Left lung (tissue), 4 donors: ENCODE measurements at regions not wholly inside any gene's neighbourhood (a gene's known extent, or its start where the extent isn't known, plus 50 kb on each side); places are given as distances from the start of the nearest gene placed in this dataset.

Source experiments
- ATAC-seq: fragments of 200-7000 bp; cut with Tn5 transposase; one replicate; pipeline ENCODE4 v1.9.1; 2020; ENCODE audit warnings: moderate library complexity
- DNase-seq, 4 donors: peaks; one replicate each; pipeline ENCODE4 v3.0.0-alpha.2; 2013 to 2020
- H3K27ac ChIP-seq, 2 donors: fragments of 200-600 bp; sonication (generic) in 1 of 2; one replicate each; pipeline versions ENCODE4 v1.5.0 to v1.8.0; 2020 to 2021
- H3K27me3 ChIP-seq, 2 donors: fragments of 200-600 bp; sonication (generic) in 1 of 2; one replicate each; pipeline versions ENCODE4 v1.5.0 to v1.8.0; 2020 to 2021
- H3K36me3 ChIP-seq, 2 donors: fragments of 200-600 bp; sonication (generic) in 1 of 2; one replicate each; pipeline versions ENCODE4 v1.5.0 to v1.8.0; 2020 to 2021
- H3K4me1 ChIP-seq, 2 donors: fragments of 200-600 bp; one replicate each; pipeline ENCODE4 v1.8.0; 2021
- H3K4me3 ChIP-seq, 2 donors: fragments of 200-600 bp; sonication (generic) in 1 of 2; one replicate each; pipeline versions ENCODE4 v1.5.0 to v1.8.0; 2020 to 2021; ENCODE audit warnings: mild to moderate bottlenecking in 1 of 2
- H3K9me3 ChIP-seq, 2 donors: fragments of 200-600 bp; sonication (generic) in 1 of 2; one replicate each; pipeline versions ENCODE4 v1.5.0 to v1.8.0; 2020 to 2021
- intact Hi-C, 2 donors: fragments of 100-400 bp; cut with DNase I; formaldehyde crosslinking; loops; one replicate each; pipeline versions ENCODE4 v1.11.2 to v1.14.2; 2022
- TF ChIP-seq, protein P1 (sequence below), 2 donors: fragments of 200-600 bp; sonication (generic) in 1 of 2; IDR thresholded peaks; one replicate each; pipeline versions ENCODE4 v1.5.0 to v1.8.0; 2021; ENCODE audit warnings: antibody characterized with exemption in 2 of 2
- donor health status: DM: no; HTN: yes; CAD: no.
- donor health status: DM: no; HTN: no; CAD: no.

DNA sequence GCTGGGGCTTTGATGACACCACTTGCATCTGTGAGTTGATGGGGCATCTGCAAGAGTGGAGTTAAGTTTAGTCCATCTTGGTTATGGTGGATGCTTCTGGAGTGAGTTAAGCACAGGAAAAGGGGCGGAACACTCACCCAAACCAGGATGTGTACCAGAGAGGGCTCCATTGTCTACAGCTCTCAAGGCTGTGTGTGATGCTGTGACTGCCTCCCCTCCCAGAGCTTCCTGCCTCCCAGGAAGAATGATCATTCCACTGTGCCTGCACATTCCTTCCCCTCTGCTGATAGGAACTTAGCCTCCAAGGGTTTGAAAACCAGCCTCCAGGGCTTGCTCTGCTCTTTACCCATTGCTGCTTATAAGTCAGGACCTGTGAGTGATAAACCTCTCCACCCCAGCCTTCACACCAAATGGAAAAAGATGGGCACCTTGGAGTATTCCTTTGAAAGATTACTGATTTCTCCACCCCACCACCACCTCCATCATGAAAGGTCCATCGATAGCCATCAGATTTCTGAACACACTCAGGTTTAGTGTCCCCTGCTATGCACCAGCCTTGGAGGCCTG, 160.1 kb upstream of the SPRY4 start:
- H3K4me1 ChIP-seq: no peaks in the 10 kb centered on the region
- no peak overlapping the region for H3K27ac ChIP-seq
- intact Hi-C loops: no loop called here
- ATAC-seq (no peak), DNase-seq (no peak)
- no peak overlapping the region for H3K4me3 ChIP-seq
- no peaks in the 10 kb centered on the region for H3K36me3 ChIP-seq
- TF ChIP-seq, protein P1, sequence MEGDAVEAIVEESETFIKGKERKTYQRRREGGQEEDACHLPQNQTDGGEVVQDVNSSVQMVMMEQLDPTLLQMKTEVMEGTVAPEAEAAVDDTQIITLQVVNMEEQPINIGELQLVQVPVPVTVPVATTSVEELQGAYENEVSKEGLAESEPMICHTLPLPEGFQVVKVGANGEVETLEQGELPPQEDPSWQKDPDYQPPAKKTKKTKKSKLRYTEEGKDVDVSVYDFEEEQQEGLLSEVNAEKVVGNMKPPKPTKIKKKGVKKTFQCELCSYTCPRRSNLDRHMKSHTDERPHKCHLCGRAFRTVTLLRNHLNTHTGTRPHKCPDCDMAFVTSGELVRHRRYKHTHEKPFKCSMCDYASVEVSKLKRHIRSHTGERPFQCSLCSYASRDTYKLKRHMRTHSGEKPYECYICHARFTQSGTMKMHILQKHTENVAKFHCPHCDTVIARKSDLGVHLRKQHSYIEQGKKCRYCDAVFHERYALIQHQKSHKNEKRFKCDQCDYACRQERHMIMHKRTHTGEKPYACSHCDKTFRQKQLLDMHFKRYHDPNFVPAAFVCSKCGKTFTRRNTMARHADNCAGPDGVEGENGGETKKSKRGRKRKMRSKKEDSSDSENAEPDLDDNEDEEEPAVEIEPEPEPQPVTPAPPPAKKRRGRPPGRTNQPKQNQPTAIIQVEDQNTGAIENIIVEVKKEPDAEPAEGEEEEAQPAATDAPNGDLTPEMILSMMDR (IDR thresholded peaks at IDR 0.05): no peak
- no peaks in the 10 kb centered on the region for H3K27me3 ChIP-seq
- peaks cover 0 to 7% of the 10 kb centered on the region in 2 donors for H3K9me3 ChIP-seq

DNA sequence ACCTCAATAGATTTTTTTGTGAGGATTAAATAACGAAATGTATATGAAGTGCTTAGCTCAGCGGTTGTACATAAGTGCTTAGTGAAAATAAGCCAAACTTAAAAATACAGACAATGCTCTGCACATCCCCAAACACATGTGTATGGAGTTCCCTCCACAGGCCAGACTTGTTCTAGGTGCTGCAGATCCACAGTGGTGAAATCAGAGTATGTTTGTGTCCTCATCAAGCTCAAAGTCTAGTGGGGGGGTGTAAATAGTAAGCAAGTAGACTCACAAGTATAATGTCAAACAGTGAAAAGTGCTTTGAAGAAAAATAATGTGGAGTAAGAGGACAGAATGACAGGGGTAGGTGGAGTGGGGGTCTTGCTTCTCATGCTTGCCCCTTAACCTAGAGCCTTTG, 157.4 kb upstream of the SPRY4 start:
- TF ChIP-seq, protein P1 (IDR thresholded peaks at IDR 0.05): no peak
- Histone ChIP-seq H3K4me3 (no peak overlapping the region), H3K27ac (no peak overlapping the region), H3K36me3 (no peaks in the 10 kb centered on the region), H3K27me3 (no peaks in the 10 kb centered on the region), H3K9me3 (peaks cover 0 to 14% of the 10 kb centered on the region in 2 donors), H3K4me1 (no peaks in the 10 kb centered on the region)
- DNase-seq (no peak), ATAC-seq (no peak)
- intact Hi-C loops: no loop called here

DNA sequence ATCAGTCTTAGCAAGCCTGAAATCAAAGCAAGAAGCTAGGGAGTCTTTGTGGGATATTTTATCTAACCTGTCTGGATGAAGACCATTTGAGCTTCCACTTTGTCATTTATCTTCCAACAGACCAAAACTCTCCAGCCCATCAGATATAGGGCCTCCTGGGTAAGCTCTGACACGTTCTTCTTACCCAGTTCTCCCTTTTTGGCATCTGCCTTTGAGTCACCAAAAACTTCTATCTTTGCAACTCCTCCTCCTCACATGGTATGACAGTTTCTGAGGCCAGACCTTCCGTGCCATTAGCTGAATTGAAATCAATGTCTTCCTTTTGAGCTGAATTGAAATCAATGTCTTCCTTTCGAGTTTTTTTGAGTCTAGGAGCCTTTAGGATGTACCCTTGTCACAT, 156.6 kb upstream of the SPRY4 start:
- no peak for DNase-seq
- no peaks in the 10 kb centered on the region for H3K4me1 ChIP-seq
- intact Hi-C loops: no loop called here
- no peaks in the 10 kb centered on the region for H3K27me3 ChIP-seq
- no peak overlapping the region for H3K4me3 ChIP-seq
- peaks cover 0 to 14% of the 10 kb centered on the region in 2 donors for H3K9me3 ChIP-seq
- no peak overlapping the region for H3K27ac ChIP-seq
- no peaks in the 10 kb centered on the region for H3K36me3 ChIP-seq
- no peak for ATAC-seq
- TF ChIP-seq, protein P1 (IDR thresholded peaks at IDR 0.05): no peak

- Histone ChIP-seq H3K36me3 (no peaks in the 10 kb centered on the region), H3K4me1 (no peaks in the 10 kb centered on the region), H3K9me3 (peaks cover 0 to 8% of the 10 kb centered on the region in 2 donors), H3K4me3 (no peak overlapping the region), H3K27ac (no peak overlapping the region), H3K27me3 (no peaks in the 10 kb centered on the region)
- intact Hi-C loops: no loop called here
- TF ChIP-seq, protein P1 (IDR thresholded peaks at IDR 0.05): no peak
- peak; percentile 31 for ATAC-seq
- no peak for DNase-seq
Measured at GRCh38 chr5:142479854-142480519, 155.2 kb upstream of the SPRY4 start.

- TF ChIP-seq, protein P1 (IDR thresholded peaks at IDR 0.05): no peak
- intact Hi-C loops: no loop called here
Measured at GRCh38 chr5:142479150-142479549, 154.3 kb upstream of the SPRY4 start.

More at GRCh38 chr5:142479150-142479549, 154.3 kb upstream of the SPRY4 start:
- H3K27me3 ChIP-seq: no peaks in the 10 kb centered on the region
- ATAC-seq (no peak), DNase-seq (no peak)
- H3K9me3 ChIP-seq: peaks cover 0 to 6% of the 10 kb centered on the region in 2 donors
- H3K4me3 ChIP-seq: no peak overlapping the region
- H3K36me3 ChIP-seq: no peaks in the 10 kb centered on the region
- H3K4me1 ChIP-seq: no peaks in the 10 kb centered on the region
- no peak overlapping the region for H3K27ac ChIP-seq
